HG03520 (cell line): ENCODE measurements at regions not wholly inside any gene's neighbourhood (a gene's known extent, or its start where the extent isn't known, plus 50 kb on each side); places are given as distances from the start of the nearest gene placed in this dataset.

Experiments
- ATAC-seq: cut with Tn5 transposase; IDR thresholded peaks from one replicate; pipeline ENCODE4 v1.9.1; 2021; ENCODE audit warnings: mild to moderate bottlenecking, moderate library complexity; ENCODE audit not compliant: unreplicated experiment

GRCh38 chr18:67621906-67622305 lies 105.4 kb upstream of the DSEL start:
- no peak for ATAC-seq

DNA sequence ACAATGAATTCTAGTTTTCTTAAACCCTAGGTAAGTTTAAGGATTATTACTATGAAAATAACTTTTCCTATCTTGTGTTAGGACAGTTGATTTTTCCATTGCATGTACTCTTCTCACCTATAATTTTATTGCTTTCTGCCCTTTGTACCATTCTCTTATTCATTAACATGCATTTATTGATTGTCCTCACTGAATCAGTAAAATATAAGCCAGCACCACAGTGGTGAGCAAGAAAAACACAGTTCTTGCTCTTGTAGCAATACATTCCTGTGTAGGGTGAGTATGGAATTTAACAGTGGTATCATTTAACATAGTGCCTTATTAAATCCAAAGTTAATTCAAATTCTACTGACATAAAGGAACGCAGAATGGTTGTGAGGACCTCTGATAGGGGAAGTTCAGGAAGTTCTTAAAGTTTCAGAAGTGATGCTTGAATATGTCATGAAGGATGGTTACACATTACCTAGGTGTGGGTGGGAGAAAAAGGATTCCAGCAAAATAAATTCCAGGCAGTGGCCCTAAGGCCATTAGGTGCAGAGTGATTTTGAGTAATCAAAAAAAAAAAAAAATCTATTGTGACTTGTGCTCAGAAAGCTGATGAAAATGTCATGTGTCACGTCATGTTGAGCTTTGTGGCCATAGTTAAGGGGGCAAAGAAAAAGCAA lies 104.7 kb upstream of the DSEL start:
- no peak for ATAC-seq

DNA sequence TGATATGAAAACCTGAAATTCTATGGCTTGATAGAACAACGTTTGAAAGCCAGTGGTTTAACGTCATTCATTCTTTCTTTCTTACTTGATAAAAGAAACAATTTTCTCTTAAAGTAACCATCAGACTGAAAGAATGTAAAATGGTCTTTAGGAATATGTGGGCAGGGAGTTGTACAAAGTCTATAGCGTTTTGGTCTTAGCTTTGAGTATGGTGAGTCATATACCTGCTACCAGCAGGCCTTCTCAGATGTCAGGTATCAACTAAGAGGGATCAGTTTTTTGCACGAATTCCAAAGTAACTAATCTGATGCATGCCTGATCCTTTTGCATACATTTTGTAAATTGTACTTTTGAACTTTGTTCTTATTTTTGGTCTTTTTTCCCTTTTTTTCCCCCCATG lies 101.5 kb upstream of the DSEL start:
- ATAC-seq: no peak

GRCh38 chr18:67615876-67616275 lies 99.4 kb upstream of the DSEL start:
- no peak for ATAC-seq

GRCh38 chr18:67613731-67614130 lies 97.2 kb upstream of the DSEL start:
- ATAC-seq: no peak

DNA sequence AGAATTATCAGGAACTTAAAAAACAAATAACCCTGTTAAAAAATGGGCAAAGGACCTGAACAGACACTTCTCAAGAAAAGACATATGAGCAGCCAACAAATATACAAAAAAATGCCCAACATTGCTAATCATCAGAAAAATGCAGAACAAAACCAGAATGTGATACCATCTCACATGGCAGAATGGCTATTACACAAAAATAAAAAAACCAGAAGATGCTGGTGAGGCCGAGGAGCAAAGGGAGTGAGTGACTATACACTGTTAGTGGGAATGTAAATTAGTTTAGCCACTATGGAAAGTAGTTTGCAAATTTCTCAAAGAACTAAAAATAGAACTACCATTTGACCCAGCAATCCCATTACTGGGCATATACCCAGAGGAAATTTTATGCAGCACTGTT lies 95.8 kb upstream of the DSEL start:
- no peak for ATAC-seq

DNA sequence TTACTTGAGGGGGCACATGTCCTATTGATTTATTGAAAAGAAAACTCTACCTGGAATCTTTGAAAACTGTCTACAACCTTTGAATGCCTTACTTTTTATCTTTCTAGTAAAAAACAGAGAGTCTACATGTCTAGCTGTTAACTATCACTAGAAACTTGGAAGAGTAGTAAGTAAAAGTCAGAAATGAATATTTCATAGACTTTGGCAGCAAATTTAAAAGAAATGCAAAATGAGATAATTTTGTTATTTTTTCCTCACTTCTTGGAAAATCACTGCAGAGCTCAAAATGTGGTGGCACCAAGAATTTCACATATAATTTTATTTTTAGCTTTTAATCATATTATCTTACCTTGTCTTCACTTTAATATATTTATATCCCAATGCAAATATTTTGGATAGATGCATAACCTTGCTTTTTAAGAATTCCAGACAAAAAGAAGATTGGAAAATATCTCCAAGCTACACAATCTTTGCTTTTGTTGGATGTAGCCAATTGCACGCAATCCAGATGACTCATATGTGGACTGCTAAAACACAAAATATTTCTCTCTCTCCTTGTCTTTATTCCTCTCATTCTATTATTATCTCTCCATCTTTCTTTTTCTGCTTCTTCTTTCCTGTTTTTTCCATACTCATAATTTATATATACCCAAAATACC lies 92.2 kb upstream of the DSEL start:
- no peak for ATAC-seq

- ATAC-seq: no peak
Measured at GRCh38 chr18:67608191-67608590, 91.7 kb upstream of the DSEL start.

DNA sequence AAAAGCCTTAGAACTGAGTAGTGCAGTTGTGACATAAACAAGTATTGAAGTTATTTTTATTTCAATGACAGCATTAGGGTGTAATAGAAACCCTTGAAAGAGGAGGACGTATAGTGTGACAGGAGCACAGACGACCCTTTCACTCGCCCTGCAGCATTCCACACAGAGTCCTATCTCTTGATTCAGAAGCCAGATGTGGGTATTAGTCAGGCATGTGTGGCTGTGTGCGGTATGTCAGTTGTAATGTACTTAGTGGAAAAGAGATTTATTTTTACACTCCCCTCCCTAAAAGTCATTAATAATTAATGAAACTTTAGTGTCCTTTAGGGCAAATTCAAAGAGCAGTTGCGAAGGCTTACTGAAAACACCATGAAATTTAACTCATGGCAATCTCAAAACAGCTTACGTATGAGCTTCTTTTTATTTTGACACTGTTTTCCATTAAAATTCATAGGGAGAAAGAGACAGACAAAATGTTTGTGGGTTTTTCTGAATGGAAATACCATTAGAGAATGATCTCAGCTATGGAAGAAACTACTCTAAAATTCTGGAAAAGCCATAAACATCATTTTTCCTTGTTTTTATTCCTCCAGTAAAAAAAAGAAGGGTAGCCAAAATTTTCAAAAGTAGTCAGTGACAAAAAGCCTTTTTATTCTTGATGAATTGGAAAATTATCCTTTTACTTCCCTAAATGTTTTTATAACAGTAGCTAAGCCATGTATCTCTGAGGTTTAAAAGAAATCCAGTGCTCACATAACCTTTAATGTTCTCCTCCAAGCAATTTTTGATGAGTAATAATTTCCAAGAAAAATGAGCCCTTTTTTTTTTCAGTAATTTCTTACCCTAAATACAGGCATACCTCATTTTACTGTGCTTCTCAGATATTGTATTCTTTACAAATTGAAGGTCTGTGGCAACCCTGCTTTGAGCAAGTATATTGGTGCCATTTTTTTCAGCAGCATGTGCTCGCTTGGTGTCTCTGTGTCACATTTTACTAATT lies 84.0 kb upstream of the DSEL start:
- ATAC-seq: no peak

GRCh38 chr18:67599277-67599676 lies 82.8 kb upstream of the DSEL start:
- ATAC-seq: no peak

DNA sequence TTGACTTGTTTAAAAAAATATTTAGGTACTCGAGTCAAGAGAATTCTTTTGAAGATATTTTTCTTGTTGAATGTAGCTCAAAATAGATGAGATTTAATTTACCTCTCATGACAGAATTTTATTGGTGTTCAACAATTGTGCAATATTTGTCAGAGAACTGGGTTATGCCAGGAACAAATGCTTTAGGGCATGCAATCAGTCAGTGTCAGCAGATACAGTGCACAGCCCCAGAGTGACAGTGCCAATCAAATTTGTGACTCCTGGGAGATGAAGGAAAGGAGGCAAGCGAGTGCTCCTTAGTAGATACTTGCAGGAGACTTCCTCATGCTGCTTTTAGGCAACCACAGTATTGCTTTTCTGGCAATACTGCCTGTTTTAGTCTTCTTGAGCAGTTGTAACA lies 81.2 kb upstream of the DSEL start:
- no peak for ATAC-seq

GRCh38 chr18:67596003-67596402 lies 79.5 kb upstream of the DSEL start:
- no peak for ATAC-seq

DNA sequence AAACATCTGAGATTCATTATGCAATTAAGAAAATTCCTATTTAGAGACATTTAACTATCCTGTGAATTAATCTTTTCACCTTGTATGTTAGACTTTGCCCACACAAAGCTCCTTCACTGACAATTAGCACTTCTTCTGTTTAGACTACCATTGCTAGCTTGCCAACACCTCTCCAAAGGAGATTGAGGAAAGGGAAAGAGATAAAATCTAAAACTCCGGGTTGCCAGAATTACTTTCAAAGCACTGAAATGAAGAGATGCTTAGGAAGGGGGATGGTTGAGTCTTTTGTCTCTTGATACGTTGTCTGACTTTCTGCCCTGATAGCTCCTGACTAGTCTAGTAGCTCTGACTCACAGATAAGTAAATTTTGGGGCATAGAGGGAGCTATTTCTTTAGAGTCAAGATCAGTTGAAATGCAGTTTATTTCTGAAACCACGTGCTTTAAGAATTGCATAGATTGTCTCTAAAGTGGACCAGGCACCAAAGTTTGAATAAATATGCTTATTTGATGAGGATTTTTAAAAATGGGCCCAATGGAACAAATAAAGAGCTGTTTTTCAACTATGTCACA lies 74.1 kb upstream of the DSEL start:
- ATAC-seq: no peak

DNA sequence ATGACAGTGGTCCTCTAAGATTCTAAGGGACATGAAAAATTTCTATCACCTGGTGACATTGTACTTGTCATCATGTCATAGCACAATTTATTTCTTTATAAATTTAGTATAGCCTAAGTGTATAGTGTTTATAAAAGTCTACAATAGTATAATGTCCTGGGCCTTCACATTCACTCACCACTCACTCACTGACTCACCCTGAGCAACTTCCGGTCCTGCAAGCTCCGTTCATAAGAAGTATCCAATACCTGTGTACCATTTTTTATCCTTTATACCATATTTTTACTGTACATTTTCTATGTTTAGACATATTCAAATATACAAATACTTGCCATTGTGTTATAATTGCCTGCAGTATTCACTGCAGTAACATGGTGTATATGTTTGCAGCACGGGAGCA lies 72.8 kb upstream of the DSEL start:
- ATAC-seq: no peak

DNA sequence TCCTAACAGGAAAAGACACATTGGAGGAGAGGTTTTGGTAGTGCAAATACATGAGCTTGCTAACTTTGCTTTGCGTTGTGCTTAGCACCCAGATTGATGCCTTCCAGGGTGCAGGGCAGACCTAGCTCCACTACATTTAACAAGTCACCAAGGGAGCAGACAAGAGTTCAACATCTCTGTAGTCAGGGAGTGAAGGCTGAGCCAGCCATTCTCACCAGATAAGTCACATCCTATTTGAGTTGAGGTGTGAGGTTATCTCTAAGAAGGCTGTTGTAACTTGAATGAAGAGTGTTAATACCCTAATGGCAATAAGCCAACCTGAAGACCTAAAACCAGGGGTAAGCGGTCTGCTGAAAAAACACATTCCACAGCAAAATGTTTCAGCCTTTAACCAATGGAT lies 69.6 kb upstream of the DSEL start:
- no peak for ATAC-seq

GRCh38 chr18:67583621-67584020 lies 67.1 kb upstream of the DSEL start:
- no peak for ATAC-seq

- ATAC-seq: no peak
Measured at GRCh38 chr18:67582488-67582887, 66.0 kb upstream of the DSEL start.

DNA sequence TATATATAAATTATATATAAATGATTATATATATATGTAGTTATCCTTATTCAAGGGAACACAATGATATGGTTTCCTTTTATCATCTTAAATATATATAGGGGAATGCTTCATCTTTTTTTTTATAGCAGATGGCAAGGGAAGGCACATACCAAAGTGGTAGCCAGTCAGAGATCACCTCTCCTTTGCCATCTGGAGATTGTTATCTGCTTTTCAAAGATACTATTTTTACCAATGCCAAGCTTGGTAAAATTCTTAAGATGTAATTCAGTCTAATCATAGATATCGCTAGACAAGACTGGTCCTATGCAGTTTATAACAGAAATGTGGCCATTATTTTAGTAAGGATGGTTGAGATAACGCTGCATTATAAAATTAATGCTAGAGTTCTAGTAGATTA lies 64.7 kb upstream of the DSEL start:
- no peak for ATAC-seq

DNA sequence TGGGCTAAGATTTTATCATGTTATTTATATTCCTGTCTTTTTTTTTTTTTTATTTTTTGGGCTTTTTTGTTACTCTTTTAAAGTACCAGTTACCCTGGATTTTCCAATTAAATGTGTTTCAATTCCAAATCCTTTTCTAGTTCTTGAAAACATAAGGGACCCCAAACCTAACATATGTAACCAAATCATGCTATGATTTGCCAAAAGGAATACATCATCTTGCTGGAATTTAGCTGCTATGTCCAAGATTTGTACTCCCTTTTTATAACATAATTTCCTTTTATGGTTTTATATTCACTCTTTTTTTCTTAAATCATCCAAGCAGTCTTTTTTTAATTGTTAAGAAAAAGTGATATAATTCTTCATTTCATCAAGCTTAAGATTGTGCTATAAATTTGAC lies 60.9 kb upstream of the DSEL start:
- ATAC-seq: no peak

DNA sequence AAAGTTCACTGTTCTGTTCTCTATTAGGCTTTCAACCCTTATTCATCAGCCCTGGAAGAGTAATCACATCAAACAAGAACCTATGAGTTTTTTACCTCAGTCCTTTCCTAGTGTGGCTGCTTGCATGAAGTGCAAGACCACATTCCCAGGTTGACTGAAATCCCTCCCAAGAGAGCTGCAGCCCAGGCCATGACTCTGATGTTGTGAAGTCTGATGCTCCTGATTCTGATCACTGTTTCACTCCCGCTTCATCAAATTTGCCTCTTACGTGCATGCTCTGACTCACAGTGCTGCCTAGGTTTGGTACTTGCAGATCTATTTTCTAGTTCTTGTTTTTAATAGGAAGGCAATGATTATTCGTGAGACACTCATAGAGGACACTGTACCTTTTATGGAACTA lies 58.2 kb upstream of the DSEL start:
- ATAC-seq: no peak

DNA sequence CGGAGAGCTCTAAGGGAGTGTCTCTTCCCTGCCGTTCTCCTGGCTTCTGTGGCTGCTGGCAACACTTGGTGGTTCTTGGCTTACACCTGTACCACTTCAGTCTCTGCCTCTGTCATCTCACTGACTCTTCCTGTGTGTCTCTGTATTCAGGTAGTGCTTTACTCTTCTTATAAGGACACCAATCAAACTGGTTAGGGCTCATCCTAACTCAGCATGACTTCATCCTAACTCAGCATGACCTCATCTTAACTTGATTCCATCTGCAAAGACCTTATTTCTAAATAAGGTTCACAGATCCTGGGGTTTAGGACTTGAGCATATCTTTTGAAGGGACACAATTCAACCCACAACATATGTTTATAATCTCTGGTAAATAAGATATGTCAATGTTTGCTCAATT lies 51.6 kb upstream of the DSEL start:
- no peak for ATAC-seq
